NCI-H2081 (cell line): ENCODE measurements at regions not wholly inside any gene's neighbourhood (a gene's known extent, or its start where the extent isn't known, plus 50 kb on each side); places are given as distances from the start of the nearest gene placed in this dataset.

Source experiments
- DNase-seq, 2 experiments: peaks; one replicate each; lab custom pipeline; 2025; lab: John Stamatoyannopoulos, UW

GRCh38 chr1:5597991-5598823 is 394.0 kb downstream of the NPHP4 start:
- DNase-seq = no peak

- DNase-seq = no peak
Measured at GRCh38 chr1:5597171-5597850, 394.9 kb downstream of the NPHP4 start.

GRCh38 chr1:5596651-5597050 is 395.6 kb downstream of the NPHP4 start:
- no peak for DNase-seq

GRCh38 chr1:5595531-5596170 is 396.6 kb downstream of the NPHP4 start:
- no peak for DNase-seq

- no peak for DNase-seq
Measured at GRCh38 chr1:5594056-5594956, 397.9 kb downstream of the NPHP4 start.

- DNase-seq = no peak
Measured at GRCh38 chr1:5590717-5591116, 401.5 kb downstream of the NPHP4 start.

- no peak for DNase-seq
Measured at GRCh38 chr1:5586629-5587028, 405.6 kb downstream of the NPHP4 start.

GRCh38 chr1:5585256-5585655 is 407.0 kb downstream of the NPHP4 start:
- no peak for DNase-seq

- DNase-seq = no peak
Measured at GRCh38 chr1:5580926-5581325, 411.3 kb downstream of the NPHP4 start.

GRCh38 chr1:5579966-5580365 is 412.3 kb downstream of the NPHP4 start:
- DNase-seq = no peak

- no peak for DNase-seq
Measured at GRCh38 chr1:5578690-5579089, 413.5 kb downstream of the NPHP4 start.

- no peak for DNase-seq
Measured at GRCh38 chr1:5577255-5578040, 414.8 kb downstream of the NPHP4 start.

- no peak for DNase-seq
Measured at GRCh38 chr1:5576673-5577065, 415.6 kb downstream of the NPHP4 start.

- no peak for DNase-seq
Measured at GRCh38 chr1:5576011-5576672, 416.1 kb downstream of the NPHP4 start.

- no peak for DNase-seq
Measured at GRCh38 chr1:5575396-5575940, 416.8 kb downstream of the NPHP4 start.

GRCh38 chr1:5574641-5575040 is 417.6 kb downstream of the NPHP4 start:
- no peak for DNase-seq

- no peak for DNase-seq
Measured at GRCh38 chr1:5572794-5573193, 419.4 kb downstream of the NPHP4 start.

- no peak for DNase-seq
Measured at GRCh38 chr1:5571861-5572401, 420.3 kb downstream of the NPHP4 start.

GRCh38 chr1:5571438-5571837 is 420.8 kb downstream of the NPHP4 start:
- DNase-seq = no peak

GRCh38 chr1:5570931-5571330 is 421.3 kb downstream of the NPHP4 start:
- no peak for DNase-seq
